Endothelial cell of umbilical vein (primary cell): ENCODE measurements at regions not wholly inside any gene's neighbourhood (a gene's known extent, or its start where the extent isn't known, plus 50 kb on each side); places are given as distances from the start of the nearest gene placed in this dataset.

Experiments
- BruUV-seq: library from RNA; stranded (reverse); fragments of 400-500 nt; replicated peaks from 2 replicates; lab custom pipeline; 2021; lab: Mats Ljungman, UMichigan
- CTCF ChIA-PET: fragments of 300-600, 350-600 bp; sonication (Branson Sonifier 250); formaldehyde crosslinking; loops from one replicate; lab custom pipeline; 2021; ENCODE audit warnings: antibody characterized with exemption, inconsistent platforms; lab: Charles Lee
- POLR2A ChIA-PET: fragments of 300-600, 350-600 bp; sonication (Branson Sonifier 250); formaldehyde crosslinking; loops from one replicate; lab custom pipeline; 2021; ENCODE audit warnings: antibody characterized with exemption, inconsistent platforms; lab: Charles Lee
- DNase-seq: peaks from one replicate; pipeline ENCODE4 v3.0.0-alpha.2; 2011; ENCODE audit warnings: low read depth, low spot score
- FAIRE-seq: peaks from 2 replicates; lab custom pipeline; 2011; peaks lifted over from hg19 to GRCh38; lab: Jason Lieb, UNC
- H2AFZ ChIP-seq: 2 replicates; pipeline ENCODE4 v1.6.0; 2012; ENCODE audit warnings: low read depth, low read length, control low read depth, inconsistent platforms
- H3K27ac ChIP-seq: 2 replicates; pipeline ENCODE4 v1.5.1; 2011; ENCODE audit warnings: low read depth, mild to moderate bottlenecking, control low read depth, low read length, moderate library complexity; ENCODE audit not compliant: insufficient read depth
- H3K27me3 ChIP-seq, 2 experiments: 2 replicates each; pipeline versions ENCODE4 v1.6.0 to v1.6.1; 2011; ENCODE audit warnings: low read length in 2 of 2, mixed read lengths in 1 of 2; ENCODE audit not compliant: control insufficient read depth in 2 of 2, insufficient read depth in 2 of 2
- H3K36me3 ChIP-seq, 2 experiments: 2 replicates in 1 of 2; 3 replicates in 1 of 2; pipeline ENCODE4 v1.5.1; 2011; ENCODE audit warnings: low read length in 2 of 2, mild to moderate bottlenecking in 1 of 2, moderate library complexity in 1 of 2; ENCODE audit not compliant: control insufficient read depth in 2 of 2, insufficient read depth in 2 of 2; ENCODE audit errors: extremely low read depth in 1 of 2
- H3K4me1 ChIP-seq: 3 replicates; pipeline ENCODE4 v1.5.1; 2011; ENCODE audit warnings: mild to moderate bottlenecking, low read length; ENCODE audit not compliant: control insufficient read depth, insufficient read depth; ENCODE audit errors: extremely low read depth
- H3K4me2 ChIP-seq: 2 replicates; pipeline ENCODE4 v1.6.1; 2011; ENCODE audit warnings: low read length, control low read depth, mixed read lengths; ENCODE audit not compliant: insufficient read depth
- H3K4me3 ChIP-seq, 3 experiments: fragments of 200-600 bp in 1 of 3; sonication (generic), shearing (Covaris generic) in 1 of 3; replicated peaks in 1 of 3; 2 replicates each; pipeline ENCODE4 v1.5.1; 2011 to 2016; ENCODE audit warnings: control low read depth in 3 of 3, low read length in 3 of 3, mild to moderate bottlenecking in 2 of 3, inconsistent platforms in 1 of 3, low read depth in 1 of 3, moderate library complexity in 1 of 3; ENCODE audit not compliant: insufficient read depth in 1 of 3
- H3K79me2 ChIP-seq: 2 replicates; pipeline ENCODE4 v1.6.0; 2012; ENCODE audit warnings: low read length, inconsistent platforms; ENCODE audit not compliant: control insufficient read depth, insufficient read depth
- H3K9ac ChIP-seq: replicated peaks from 2 replicates; pipeline ENCODE3; 2011; ENCODE audit warnings: low read length, control low read depth; ENCODE audit not compliant: insufficient read depth; ENCODE audit errors: extremely low read depth
- H3K9me1 ChIP-seq: replicated peaks from 3 replicates; pipeline ENCODE4 v1.6.0; 2011; ENCODE audit warnings: mild to moderate bottlenecking, low read length; ENCODE audit not compliant: control insufficient read depth, insufficient read depth; ENCODE audit errors: extremely low read depth
- H3K9me3 ChIP-seq: replicated peaks from 2 replicates; pipeline ENCODE4 v1.5.1; 2012; ENCODE audit warnings: low read length, inconsistent platforms; ENCODE audit not compliant: control insufficient read depth, insufficient read depth
- H4K20me1 ChIP-seq: replicated peaks from 2 replicates; pipeline ENCODE3; 2011; ENCODE audit warnings: mild to moderate bottlenecking, low read length; ENCODE audit not compliant: control insufficient read depth, insufficient read depth; ENCODE audit errors: extremely low read depth
- EZH2 ChIP-seq: IDR thresholded peaks from 2 replicates; pipeline ENCODE4 v1.6.1; 2012; ENCODE audit warnings: borderline replicate concordance, low read depth, mild to moderate bottlenecking, moderate library complexity, low read length, inconsistent platforms; ENCODE audit not compliant: severe bottlenecking
- FOS ChIP-seq: IDR thresholded peaks from 2 replicates; pipeline ENCODE4 v1.6.1; 2011; ENCODE audit warnings: mild to moderate bottlenecking, low read length, moderate library complexity, borderline replicate concordance; ENCODE audit not compliant: insufficient read depth
- GATA2 ChIP-seq: IDR thresholded peaks from 2 replicates; pipeline ENCODE4 v1.7.0; 2011; ENCODE audit warnings: low read depth, mild to moderate bottlenecking, moderate library complexity, mixed read lengths, low read length; ENCODE audit not compliant: insufficient read length, insufficient read depth
- JUN ChIP-seq: IDR thresholded peaks from 2 replicates; pipeline ENCODE4 v1.6.1; 2011; ENCODE audit warnings: borderline replicate concordance, low read depth; ENCODE audit not compliant: insufficient read length, insufficient read depth
- MYC ChIP-seq: IDR thresholded peaks from one replicate; pipeline ENCODE4 v1.6.1; 2011; ENCODE audit warnings: mild to moderate bottlenecking, low read depth, low read length
- POLR2A ChIP-seq: IDR thresholded peaks from 2 replicates; pipeline ENCODE4 v1.6.1; 2012; ENCODE audit warnings: low read depth, mild to moderate bottlenecking, control low read depth, low read length
- POLR2AphosphoS5 ChIP-seq: IDR thresholded peaks from 2 replicates; pipeline ENCODE4 v1.6.1; 2012; ENCODE audit warnings: low read depth, mild to moderate bottlenecking, control low read depth, low read length, moderate library complexity; ENCODE audit not compliant: insufficient read depth
- dilution Hi-C: fragments of 300-500 bp; cut with MboI; formaldehyde crosslinking; loops from one replicate; pipeline ENCODE4 v1.15.0; 2019; ENCODE audit warnings: low sequenced_read_pairs; ENCODE audit not compliant: extremely low pct_ligation_motif_present
- intact Hi-C: fragments of 100-400 bp; cut with micrococcal nuclease; formaldehyde crosslinking; loops from one replicate; pipeline ENCODE4 v1.10.0; 2022
- TF ChIP-seq, protein P1 (sequence below), 2 donors: IDR thresholded peaks; 1 replicate in 1 of 2; 2 replicates in 1 of 2; pipeline ENCODE4 v1.5.1; 2011; ENCODE audit warnings: low read length in 2 of 2, mild to moderate bottlenecking in 2 of 2, moderate library complexity in 2 of 2, control low read depth in 1 of 2, inconsistent platforms in 1 of 2, low read depth in 1 of 2; ENCODE audit not compliant: insufficient read depth in 1 of 2; ENCODE audit errors: extremely low read depth in 1 of 2
- TF ChIP-seq, protein P2 (sequence below): IDR thresholded peaks from 2 replicates; pipeline ENCODE4 v1.6.1; 2011; ENCODE audit not compliant: insufficient read depth, insufficient read length

DNA sequence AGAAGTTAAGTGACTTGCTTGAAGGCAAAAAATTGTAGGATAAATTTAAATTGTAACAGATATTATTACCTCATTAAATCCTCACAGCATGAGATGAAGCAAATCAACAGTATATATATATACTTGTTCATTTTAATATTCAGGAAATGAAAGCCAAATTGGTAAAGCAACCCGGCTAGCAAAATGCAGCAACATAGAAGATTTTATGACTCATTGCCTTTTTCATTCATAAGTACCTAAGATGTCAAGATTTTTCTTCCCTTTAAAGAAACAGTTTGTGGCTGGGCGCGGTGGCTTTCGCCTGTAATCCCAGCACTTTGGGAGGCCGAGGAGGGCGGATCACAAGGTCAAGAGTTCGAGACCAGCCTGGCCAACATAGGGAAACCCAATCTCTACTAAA lies 190.5 kb upstream of the NRIP1 start:
- Histone ChIP-seq H3K9me3 (no peaks in the 10 kb centered on the region), H3K27me3 (no peaks in the 10 kb centered on the region), H3K36me3 (no peaks in the 10 kb centered on the region), H4K20me1 (no peaks in the 10 kb centered on the region), H2AFZ (no peak overlapping the region), H3K9ac (no peak overlapping the region), H3K27ac (no peak overlapping the region), H3K4me1 (no peaks in the 10 kb centered on the region), H3K4me2 (no peak overlapping the region), H3K79me2 (no peaks in the 10 kb centered on the region), H3K4me3 (no peak overlapping the region), H3K9me1 (no peaks in the 10 kb centered on the region)
- dilution Hi-C loops (no loop called here), intact Hi-C loops (no loop called here)
- ChIA-PET POLR2A (no interaction called here), CTCF (no interaction called here)
- DNase-seq (no peak), FAIRE-seq (no peak)
- BruUV-seq, result no TSS peak
- TF ChIP-seq JUN (no peak), POLR2AphosphoS5 (no peak), POLR2A (no peak), FOS (no peak), MYC (no peak), EZH2 (no peak), GATA2 (no peak)
- TF ChIP-seq, protein P1, sequence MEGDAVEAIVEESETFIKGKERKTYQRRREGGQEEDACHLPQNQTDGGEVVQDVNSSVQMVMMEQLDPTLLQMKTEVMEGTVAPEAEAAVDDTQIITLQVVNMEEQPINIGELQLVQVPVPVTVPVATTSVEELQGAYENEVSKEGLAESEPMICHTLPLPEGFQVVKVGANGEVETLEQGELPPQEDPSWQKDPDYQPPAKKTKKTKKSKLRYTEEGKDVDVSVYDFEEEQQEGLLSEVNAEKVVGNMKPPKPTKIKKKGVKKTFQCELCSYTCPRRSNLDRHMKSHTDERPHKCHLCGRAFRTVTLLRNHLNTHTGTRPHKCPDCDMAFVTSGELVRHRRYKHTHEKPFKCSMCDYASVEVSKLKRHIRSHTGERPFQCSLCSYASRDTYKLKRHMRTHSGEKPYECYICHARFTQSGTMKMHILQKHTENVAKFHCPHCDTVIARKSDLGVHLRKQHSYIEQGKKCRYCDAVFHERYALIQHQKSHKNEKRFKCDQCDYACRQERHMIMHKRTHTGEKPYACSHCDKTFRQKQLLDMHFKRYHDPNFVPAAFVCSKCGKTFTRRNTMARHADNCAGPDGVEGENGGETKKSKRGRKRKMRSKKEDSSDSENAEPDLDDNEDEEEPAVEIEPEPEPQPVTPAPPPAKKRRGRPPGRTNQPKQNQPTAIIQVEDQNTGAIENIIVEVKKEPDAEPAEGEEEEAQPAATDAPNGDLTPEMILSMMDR (IDR thresholded peaks at IDR 0.05; ENCODE audit: extremely low read depth in 1 of 2, insufficient read depth in 1 of 2, low read depth in 1 of 2, low read length in 2 of 2), result no peak
- TF ChIP-seq, protein P2, sequence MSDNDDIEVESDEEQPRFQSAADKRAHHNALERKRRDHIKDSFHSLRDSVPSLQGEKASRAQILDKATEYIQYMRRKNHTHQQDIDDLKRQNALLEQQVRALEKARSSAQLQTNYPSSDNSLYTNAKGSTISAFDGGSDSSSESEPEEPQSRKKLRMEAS, result no peak
